ENCODE measurements at regions not wholly inside any gene's neighbourhood (a gene's known extent, or its start where the extent isn't known, plus 50 kb on each side); places are given as distances from the start of the nearest gene placed in this dataset.

DNA sequence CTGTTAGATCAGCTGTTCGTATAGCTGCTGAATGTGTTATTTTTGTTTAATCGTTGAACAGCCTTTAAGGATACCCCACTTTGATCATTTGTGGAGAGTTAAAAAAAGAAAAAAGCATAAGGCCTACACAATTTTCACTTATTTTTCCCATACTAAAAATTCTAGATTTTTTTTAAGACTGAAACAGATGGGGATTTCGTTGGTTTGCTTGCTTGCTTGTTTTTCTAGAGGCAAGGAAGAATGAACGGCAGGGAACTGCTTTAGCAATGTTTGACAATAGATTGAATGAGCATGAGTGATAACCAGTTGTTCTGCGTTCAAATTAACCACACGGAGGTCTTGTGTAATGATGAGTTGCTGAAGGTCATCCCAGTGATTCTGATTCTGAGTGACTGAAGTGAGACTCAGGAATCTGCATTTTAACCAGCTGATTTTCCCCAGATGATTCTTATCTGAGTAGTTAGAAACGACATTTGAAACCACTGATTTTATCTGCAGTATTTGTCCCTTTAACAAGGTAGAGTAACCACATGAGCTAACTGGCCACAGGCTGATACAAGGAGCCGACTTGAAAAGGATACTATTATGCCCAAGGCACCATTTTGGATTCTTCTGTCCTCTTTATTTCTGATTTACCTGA, 85.9 kb downstream of the GPR37 start:
- TF ChIP-seq, protein P1, sequence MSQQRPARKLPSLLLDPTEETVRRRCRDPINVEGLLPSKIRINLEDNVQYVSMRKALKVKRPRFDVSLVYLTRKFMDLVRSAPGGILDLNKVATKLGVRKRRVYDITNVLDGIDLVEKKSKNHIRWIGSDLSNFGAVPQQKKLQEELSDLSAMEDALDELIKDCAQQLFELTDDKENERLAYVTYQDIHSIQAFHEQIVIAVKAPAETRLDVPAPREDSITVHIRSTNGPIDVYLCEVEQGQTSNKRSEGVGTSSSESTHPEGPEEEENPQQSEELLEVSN (IDR thresholded peaks at IDR 0.05), result no peak
- TF ChIP-seq, protein P2, sequence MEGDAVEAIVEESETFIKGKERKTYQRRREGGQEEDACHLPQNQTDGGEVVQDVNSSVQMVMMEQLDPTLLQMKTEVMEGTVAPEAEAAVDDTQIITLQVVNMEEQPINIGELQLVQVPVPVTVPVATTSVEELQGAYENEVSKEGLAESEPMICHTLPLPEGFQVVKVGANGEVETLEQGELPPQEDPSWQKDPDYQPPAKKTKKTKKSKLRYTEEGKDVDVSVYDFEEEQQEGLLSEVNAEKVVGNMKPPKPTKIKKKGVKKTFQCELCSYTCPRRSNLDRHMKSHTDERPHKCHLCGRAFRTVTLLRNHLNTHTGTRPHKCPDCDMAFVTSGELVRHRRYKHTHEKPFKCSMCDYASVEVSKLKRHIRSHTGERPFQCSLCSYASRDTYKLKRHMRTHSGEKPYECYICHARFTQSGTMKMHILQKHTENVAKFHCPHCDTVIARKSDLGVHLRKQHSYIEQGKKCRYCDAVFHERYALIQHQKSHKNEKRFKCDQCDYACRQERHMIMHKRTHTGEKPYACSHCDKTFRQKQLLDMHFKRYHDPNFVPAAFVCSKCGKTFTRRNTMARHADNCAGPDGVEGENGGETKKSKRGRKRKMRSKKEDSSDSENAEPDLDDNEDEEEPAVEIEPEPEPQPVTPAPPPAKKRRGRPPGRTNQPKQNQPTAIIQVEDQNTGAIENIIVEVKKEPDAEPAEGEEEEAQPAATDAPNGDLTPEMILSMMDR (IDR thresholded peaks at IDR 0.05; ENCODE audit: control extremely low read depth in 1 of 3, insufficient read depth in 1 of 3, low read depth in 1 of 3, low read length in 3 of 3), result no peak
- TF ChIP-seq TAF7 (optimal IDR thresholded peaks at IDR 0.05; ENCODE audit: borderline replicate concordance, low read depth, low read length) (no peak), YY1 (IDR thresholded peaks at IDR 0.05; ENCODE audit: low read depth, low read length) (no peak), ASH2L (IDR thresholded peaks at IDR 0.05; ENCODE audit: low read length) (no peak), RAD21 (IDR thresholded peaks at IDR 0.05 in 1 of 2, conservative IDR thresholded peaks at IDR 0.05 in 1 of 2; ENCODE audit: low read depth in 2 of 2, low read length in 2 of 2) (no peak), POLR2AphosphoS5 (IDR thresholded peaks at IDR 0.05; ENCODE audit: low read depth, low read length) (no peak), TCF12 (IDR thresholded peaks at IDR 0.05; ENCODE audit: low read depth, low read length) (no peak), SP1 (IDR thresholded peaks at IDR 0.05; ENCODE audit: low read depth, low read length) (no peak)
